GM18498 (cell line): ENCODE measurements at regions not wholly inside any gene's neighbourhood (a gene's known extent, or its start where the extent isn't known, plus 50 kb on each side); places are given as distances from the start of the nearest gene placed in this dataset.
"Not testable (repeated sequence)": the region's sequence is repeated elsewhere in the genome, so short reads cannot be mapped to it uniquely, and the experiment has no call there.

Experiments used
- ATAC-seq: cut with Tn5 transposase; IDR thresholded peaks from one replicate; pipeline ENCODE4 v1.9.1; 2021; ENCODE audit warnings: mild to moderate bottlenecking, moderate library complexity; ENCODE audit not compliant: unreplicated experiment

DNA sequence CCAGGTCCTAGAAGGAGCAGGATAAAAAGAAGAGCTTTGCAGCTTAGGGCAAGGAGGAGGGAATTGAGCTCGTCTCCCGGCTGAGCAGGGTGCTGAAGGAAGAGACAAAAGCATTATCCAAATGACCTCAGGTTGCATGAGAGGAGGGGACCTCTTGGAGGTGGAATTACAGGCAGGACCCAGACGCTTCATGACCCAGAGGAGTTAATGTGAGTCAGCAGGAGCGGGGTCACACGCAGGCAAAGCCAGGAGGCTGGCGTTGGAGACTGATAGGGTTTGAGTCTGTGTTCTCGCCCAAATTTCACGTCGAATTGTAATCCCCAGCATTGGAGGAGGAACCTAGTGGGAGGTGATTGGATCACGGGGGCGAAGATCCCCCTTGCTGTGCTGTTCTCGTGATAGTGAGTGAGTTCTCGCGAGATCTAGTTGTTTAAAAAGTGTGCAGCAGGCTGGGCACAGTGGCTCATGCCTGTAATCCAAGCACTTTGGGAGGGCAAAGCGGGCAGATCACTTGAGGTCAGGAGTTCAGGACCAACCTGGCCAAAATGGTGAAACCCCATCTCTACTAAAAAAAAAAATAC lies 63.7 kb upstream of the AUTS2 start:
- ATAC-seq: no peak

DNA sequence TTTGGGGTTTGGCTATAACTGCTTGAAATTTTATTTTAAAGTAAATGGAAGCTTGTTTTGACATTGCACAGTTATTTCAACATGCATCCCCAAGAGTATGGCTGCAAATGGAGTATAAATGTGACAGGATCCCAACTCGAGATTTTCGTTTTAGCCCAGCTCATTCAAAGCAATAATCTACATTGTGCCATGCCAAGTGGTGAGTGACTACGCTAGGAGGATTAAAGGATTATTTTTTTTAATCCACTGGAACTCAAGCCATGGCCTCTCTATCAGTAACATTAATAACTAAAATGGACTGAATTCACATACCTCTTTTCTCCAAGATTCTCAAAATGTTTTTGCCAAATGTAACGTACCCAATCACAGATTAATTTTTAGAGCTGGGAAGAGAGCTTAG lies 60.6 kb upstream of the AUTS2 start:
- ATAC-seq: no peak

DNA sequence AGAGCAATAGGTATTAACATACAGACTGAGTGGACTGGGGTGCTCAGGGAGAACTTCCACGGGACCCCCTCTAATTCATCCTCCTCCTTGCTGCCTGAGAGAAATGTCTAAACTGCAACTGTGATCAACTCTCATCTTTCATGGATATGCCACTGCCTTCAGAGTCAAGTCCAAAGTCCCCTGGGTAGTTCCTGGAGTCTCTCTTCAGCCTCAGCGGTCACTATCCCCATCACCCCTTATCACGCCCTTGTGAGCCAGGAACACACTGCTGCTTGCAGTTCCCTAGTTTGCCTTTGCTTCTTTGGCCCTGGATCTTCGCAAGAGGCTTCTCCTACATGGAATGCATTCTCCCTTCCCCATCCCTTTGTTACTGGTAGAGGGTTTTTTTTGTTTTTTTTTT lies 58.7 kb upstream of the AUTS2 start:
- no peak for ATAC-seq

DNA sequence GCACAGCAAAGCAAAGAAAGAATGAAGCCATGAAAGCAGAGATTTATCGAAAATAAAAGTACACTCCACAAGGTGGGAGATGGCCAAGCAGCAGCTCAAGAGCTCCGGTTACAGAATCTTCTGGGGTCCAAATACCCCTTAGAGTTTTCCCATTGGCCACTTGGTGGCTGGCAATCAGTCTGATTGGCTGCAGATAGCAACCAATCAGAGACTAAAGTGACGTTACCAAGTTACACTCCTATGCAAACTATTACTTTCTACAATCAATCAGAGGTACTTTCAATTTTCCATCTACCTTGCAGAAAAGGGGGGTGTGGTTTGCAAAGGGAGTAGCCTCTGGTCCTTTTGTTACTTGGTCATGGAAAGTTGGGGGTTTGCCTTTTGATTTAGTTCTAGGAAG lies 58.0 kb upstream of the AUTS2 start:
- no peak for ATAC-seq

DNA sequence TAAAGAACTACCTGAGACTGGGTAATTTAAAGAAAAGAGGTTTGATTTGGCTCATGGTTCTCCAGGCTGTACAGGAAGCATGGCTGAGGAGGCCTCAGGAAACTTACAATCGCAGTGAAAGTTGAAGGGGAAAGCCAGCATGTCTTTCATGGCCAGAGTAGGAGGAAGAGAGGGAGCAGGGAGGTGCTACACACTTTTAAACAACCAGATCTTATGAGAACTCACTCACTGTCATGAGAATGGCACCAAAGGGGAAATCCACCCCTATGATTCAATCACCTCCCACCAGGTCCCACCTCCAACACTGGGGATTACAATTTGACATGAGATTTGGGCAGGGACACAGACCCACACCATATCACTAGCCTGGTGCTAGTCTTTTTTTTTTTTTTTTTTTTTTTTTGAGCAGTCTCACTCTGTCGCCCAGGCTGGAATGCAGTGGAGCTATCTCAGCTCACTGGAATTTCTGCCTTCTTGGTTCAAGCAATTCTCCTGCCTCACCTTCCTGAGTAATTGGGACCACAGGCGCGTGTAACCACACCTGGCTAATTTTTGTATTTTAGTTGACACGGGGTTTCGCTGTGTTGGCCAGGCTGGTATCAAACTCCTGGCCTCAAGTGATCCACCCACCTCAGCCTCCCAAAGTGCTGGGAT lies 56.4 kb upstream of the AUTS2 start:
- not testable (repeated sequence) for ATAC-seq

DNA sequence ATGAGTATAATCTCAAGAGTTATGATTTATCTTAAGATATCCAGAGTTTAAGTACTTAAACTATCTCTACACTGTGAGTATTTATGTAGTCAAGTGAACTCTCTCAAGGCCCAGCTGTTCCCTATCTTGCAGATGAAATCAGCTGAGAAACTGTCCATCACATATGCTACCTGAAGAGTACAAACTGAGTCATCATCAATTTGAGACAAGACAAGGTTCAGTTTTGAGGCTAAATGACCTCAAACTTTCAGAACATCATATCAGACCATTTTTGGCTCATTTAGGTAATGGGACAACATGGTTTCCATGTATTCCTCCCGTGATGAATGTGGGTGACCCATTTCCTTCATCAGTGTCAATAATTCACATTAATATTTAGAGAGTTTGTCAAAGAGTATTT lies 53.1 kb upstream of the AUTS2 start:
- ATAC-seq: no peak
